GM19023 (cell line): ENCODE measurements at regions not wholly inside any gene's neighbourhood (a gene's known extent, or its start where the extent isn't known, plus 50 kb on each side); places are given as distances from the start of the nearest gene placed in this dataset.
"Not testable (repeated sequence)": the region's sequence is repeated elsewhere in the genome, so short reads cannot be mapped to it uniquely, and the experiment has no call there.

Experiments used
- ATAC-seq: cut with Tn5 transposase; IDR thresholded peaks from one replicate; pipeline ENCODE4 v1.9.1; 2021; ENCODE audit warnings: mild to moderate bottlenecking, moderate library complexity; ENCODE audit not compliant: unreplicated experiment

GRCh38 chr12:46523863-46524770 lies 151.5 kb upstream of the SLC38A2 start:
- ATAC-seq: no peak

DNA sequence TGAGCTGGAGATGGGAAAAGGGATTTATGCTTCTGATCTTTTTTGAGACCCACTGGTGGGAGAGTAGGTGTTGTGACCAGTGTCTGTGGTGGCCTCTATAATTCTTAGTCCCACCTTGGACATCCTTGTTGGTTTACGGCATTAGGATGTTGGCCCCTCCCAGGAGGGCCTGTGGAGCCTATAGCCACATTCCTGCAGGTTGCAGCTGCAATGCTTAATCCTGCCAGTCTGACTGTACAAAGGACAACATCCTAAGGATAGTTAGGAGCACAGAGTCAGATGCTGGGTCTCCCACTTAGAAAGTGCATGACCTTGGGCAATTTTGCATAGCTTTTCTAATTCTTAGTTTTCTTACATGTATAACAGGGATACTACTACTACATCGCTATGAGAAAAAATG lies 150.9 kb upstream of the SLC38A2 start:
- ATAC-seq: no peak

- ATAC-seq: no peak
Measured at GRCh38 chr12:46522071-46522470, 149.5 kb upstream of the SLC38A2 start.

DNA sequence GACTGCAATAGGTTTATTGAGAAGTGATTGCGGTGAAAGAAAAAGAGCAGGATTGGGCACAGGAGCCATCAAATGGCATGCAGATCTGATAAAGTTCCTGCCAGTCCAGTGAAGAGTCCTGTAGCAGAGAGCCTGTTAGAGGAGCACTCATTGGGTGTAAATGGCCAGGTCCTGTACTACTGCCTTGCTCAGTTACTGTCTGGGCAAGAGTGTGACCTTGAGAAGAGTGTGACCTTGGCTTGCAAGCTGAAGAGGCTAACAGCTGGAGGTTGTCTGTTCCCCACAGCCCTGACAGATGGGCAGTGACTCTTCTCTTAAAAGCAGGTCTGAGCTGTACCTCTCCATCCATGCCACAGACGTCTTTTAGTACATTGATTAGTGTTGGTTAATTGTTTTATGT lies 148.6 kb upstream of the SLC38A2 start:
- ATAC-seq: no peak

DNA sequence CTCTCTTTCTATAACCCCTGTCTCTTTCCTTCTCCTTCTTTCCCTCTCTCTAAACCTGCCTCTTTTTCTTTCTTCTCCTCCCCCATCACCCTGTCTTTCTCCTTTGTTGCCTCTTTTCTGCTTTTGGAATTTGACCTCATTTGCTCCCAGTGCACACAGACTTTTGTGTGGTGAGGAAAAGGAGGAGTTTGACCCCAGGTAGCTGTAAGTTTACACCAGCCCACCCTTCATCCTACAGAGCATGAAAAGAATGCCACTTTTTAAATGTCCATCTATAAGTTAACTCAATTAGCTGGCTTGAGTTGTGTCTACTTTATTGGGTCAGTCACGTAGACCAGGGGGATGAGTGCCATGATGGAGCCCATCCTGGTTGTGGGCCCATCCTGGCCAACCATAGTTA lies 146.8 kb upstream of the SLC38A2 start:
- no peak for ATAC-seq

DNA sequence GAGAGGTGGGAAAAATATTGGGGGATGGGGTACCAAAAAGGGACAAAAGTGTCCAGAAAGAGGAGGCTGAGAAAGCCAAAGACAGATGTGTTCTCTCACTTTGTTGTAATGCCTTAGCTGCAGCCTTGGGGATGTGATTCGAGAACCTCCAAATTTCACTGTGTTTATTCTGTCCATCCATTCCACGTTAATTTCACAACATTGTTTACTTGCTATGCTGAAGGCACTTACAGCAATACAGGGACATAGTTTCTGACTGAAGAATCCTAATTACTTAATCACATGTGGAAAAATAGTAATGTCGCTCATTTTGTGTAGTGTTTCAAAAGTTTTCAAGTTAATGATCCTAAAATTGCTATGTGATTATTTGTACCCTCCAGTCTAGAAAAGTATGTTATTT lies 146.2 kb upstream of the SLC38A2 start:
- no peak for ATAC-seq

DNA sequence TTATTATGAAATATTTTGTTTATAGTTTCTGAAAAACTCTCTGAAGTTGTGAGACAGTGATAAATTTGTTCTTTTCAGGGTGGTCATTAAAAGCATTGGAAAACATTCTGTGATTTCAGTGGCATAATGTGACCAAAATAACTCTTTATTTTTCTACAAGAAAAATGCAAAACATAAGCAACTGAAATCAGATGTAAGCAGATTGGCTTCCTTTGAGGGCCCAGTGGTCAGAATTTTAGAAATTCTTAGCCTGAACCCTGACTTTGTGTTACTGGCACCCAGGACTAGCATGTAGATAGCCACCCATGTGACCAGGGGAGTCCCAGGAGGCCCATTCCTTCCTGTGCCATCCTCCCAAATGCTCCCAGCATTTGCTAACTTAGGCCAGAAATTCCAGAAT lies 145.6 kb upstream of the SLC38A2 start:
- no peak for ATAC-seq

- peak; percentile 20 for ATAC-seq
Measured at GRCh38 chr12:46517579-46517962, 145.0 kb upstream of the SLC38A2 start.

DNA sequence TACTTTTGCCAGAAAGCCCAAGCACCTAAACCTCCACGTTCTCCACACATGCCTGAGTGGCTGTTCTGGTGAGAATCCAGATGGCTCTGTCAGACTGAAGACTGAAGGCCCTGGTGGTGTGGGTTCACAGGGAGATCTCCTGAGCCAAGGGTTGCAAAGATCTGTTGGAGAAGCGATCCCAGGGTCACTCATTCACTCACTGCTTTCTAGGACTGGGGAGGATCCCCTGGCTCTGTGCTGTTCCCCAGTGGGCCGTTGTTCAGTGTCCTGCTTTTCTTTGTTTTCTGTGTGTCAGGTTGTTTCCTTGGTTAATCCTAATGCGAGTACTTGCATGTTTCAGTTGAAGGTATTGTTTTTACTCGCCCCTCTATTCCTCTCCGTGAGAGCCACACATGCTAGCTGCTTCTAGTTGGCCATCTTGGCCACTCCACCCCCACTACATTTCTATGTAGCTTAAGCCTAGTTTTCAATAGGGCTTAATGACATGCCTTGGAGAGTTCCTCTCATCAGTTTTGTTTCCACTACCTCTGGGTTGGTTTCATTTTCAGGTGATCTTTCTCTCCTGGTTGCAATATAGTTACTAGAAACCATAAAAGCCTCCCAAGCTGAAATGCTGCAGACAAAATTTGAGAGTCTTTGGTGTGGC lies 144.5 kb upstream of the SLC38A2 start:
- ATAC-seq: peak; percentile 89

DNA sequence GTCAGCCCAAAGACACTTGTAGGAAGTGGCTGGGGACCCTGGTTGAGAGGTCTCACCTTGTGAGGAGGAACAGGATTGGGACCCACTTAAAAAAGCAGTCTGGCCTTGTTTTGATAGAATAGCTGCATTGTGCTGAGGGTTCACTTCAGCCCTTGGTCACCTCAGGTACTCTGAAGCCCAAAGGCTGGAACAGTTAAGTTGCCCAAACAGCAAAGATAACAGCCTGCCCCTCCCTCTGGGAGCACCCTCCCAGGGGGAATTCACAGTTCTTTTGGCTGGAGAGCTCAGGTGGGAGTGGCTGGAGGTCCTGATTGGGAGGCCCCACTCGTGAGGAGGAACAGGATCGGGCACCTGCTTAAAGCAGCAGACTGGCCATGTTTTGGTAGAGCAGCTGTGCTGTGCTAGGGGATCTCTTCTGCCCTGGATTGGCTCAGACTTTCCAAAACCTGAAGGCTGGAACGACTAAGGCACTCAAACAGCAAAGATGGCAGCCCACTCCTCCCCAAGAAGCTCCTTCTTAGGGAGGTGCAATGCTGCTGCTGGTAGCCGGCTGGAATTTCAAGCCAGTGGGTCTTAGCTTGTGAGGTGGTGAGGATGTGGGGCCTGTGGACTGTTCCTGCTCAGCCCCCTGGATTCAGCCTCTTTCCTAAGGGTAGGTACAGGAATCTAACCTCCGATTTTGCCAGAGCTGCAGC lies 143.8 kb upstream of the SLC38A2 start:
- no peak for ATAC-seq

- ATAC-seq: no peak
Measured at GRCh38 chr12:46515829-46516228, 143.3 kb upstream of the SLC38A2 start.

- no peak for ATAC-seq
Measured at GRCh38 chr12:46514886-46515285, 142.3 kb upstream of the SLC38A2 start.

GRCh38 chr12:46510257-46510656 lies 137.7 kb upstream of the SLC38A2 start:
- not testable (repeated sequence) for ATAC-seq

- no peak for ATAC-seq
Measured at GRCh38 chr12:46509135-46509534, 136.6 kb upstream of the SLC38A2 start.

DNA sequence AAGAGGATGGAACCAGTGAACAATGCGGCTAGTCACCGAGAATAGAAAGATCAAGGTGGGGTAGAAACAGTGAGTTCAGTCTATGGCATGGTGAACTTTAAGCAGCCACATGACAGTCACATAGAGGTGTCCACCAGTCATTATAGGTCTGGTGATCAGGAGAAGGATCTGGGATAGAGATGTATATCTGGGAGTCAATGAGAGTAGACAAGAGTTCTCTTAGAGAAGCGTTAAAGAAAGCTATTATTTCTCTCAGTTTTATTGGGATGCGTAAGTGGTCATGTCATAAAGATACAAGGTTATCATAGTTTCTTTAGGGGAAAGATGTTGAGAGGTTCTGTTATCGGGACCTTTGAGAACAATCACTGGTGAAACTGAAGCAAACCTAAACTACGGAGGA lies 136.1 kb upstream of the SLC38A2 start:
- no peak for ATAC-seq

GRCh38 chr12:46507766-46508165 lies 135.2 kb upstream of the SLC38A2 start:
- no peak for ATAC-seq

- ATAC-seq: no peak
Measured at GRCh38 chr12:46506961-46507360, 134.4 kb upstream of the SLC38A2 start.

GRCh38 chr12:46506198-46506597 lies 133.6 kb upstream of the SLC38A2 start:
- ATAC-seq: no peak

- ATAC-seq: no peak
Measured at GRCh38 chr12:46504494-46504893, 131.9 kb upstream of the SLC38A2 start.

- no peak for ATAC-seq
Measured at GRCh38 chr12:46503637-46504175, 131.1 kb upstream of the SLC38A2 start.

- ATAC-seq: no peak
Measured at GRCh38 chr12:46500673-46501072, 128.1 kb upstream of the SLC38A2 start.
